GM12892 (cell line): ENCODE measurements at regions not wholly inside any gene's neighbourhood (a gene's known extent, or its start where the extent isn't known, plus 50 kb on each side); places are given as distances from the start of the nearest gene placed in this dataset.

ENCODE experiments used
- POLR2A ChIP-seq: IDR thresholded peaks from 2 replicates; pipeline ENCODE4 v1.6.1; 2011; ENCODE audit warnings: low read depth, low read length, control low read depth
- POLR2AphosphoS5 ChIP-seq: IDR thresholded peaks from 2 replicates; pipeline ENCODE4 v1.6.1; 2011; ENCODE audit warnings: low read depth, low read length, control low read depth
- TAF1 ChIP-seq: IDR thresholded peaks from 2 replicates; pipeline ENCODE4 v1.6.1; 2011; ENCODE audit warnings: low read depth, mild to moderate bottlenecking, control low read depth, low read length, borderline replicate concordance

DNA sequence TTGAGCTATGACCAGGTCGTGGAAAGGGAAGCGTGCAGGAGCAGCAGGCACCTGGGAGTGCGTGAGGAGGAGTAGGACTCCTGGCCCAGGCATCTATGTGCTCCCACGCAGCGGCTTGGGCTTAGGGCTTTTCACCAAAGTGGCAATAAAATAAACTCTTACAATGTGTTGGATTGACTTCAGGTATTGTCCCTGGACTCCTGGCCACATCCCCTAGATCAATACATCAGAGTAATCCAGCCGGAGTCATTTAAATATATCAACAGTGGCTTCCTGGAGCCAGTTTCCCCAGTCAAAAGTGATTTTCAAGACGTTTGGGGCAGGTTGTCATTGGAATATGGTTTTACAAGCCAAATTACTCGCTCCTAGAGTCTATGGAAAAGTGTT, 344.4 kb downstream of the WDR11 start:
- TF ChIP-seq POLR2AphosphoS5 (no peak), POLR2A (no peak), TAF1 (no peak)
